ENCODE measurements at regions not wholly inside any gene's neighbourhood (a gene's known extent, or its start where the extent isn't known, plus 50 kb on each side); places are given as distances from the start of the nearest gene placed in this dataset.

DNA sequence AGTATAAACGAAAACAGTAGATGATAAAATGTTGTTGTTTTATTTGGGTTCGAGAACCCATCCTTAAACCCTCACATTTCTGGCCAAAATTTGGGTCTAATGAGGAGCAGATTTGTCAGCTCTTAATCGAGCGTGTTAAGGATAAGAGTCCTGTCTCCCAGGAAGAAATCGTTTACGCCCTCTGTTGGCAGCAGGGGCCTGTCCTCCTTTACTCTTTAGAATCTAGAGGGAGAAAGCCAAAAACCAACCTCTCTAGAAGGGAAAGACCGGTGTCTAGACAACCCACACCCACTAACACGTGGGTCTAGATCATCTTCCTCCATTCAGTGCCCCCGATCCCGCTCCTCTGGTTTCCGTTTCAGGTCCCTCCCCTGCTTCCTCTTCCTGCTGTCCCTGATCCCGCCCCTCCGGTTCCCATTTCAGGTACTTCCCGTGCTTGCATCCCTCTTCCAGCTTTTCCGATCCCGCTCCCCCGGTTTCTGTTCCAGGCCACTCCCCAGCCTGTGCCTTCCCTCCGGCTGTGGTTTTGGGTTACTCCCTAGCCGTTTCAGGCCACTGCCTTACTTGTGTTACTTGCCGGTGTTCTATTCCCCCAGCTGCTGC, 339.1 kb downstream of the PAPSS1 start:
- H3K4me3 ChIP-seq (ENCODE audit: low read depth, low read length) = no peak overlapping the region
- no peak for DNase-seq (ENCODE audit: low read depth)
- TF ChIP-seq, protein P1, sequence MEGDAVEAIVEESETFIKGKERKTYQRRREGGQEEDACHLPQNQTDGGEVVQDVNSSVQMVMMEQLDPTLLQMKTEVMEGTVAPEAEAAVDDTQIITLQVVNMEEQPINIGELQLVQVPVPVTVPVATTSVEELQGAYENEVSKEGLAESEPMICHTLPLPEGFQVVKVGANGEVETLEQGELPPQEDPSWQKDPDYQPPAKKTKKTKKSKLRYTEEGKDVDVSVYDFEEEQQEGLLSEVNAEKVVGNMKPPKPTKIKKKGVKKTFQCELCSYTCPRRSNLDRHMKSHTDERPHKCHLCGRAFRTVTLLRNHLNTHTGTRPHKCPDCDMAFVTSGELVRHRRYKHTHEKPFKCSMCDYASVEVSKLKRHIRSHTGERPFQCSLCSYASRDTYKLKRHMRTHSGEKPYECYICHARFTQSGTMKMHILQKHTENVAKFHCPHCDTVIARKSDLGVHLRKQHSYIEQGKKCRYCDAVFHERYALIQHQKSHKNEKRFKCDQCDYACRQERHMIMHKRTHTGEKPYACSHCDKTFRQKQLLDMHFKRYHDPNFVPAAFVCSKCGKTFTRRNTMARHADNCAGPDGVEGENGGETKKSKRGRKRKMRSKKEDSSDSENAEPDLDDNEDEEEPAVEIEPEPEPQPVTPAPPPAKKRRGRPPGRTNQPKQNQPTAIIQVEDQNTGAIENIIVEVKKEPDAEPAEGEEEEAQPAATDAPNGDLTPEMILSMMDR (IDR thresholded peaks at IDR 0.05; ENCODE audit: insufficient read depth, low read depth, low read length) = no peak

DNA sequence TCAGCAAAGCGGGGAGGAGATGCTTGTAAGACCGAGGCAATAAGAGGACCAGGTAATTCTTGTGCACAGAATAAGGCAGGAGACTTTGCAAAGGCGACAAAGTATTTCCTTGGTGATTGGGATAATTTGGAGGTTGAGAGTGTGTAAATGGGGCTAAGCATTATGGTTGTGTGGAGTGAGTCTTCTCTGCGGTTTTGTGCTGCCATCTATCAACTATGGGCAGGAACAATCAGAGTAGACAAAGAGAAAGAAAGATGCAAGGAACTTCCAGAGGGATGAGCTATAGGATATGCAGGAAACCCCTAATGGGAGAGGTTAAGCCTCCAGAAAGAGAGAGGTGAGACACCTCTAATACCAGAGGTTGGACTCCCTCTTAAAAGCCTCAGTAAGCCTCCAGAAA, 339.8 kb downstream of the PAPSS1 start:
- TF ChIP-seq, protein P1 (IDR thresholded peaks at IDR 0.05; ENCODE audit: insufficient read depth, low read depth, low read length) = no peak
- DNase-seq (ENCODE audit: low read depth) = no peak
- no peak overlapping the region for H3K4me3 ChIP-seq (ENCODE audit: low read depth, low read length)

DNA sequence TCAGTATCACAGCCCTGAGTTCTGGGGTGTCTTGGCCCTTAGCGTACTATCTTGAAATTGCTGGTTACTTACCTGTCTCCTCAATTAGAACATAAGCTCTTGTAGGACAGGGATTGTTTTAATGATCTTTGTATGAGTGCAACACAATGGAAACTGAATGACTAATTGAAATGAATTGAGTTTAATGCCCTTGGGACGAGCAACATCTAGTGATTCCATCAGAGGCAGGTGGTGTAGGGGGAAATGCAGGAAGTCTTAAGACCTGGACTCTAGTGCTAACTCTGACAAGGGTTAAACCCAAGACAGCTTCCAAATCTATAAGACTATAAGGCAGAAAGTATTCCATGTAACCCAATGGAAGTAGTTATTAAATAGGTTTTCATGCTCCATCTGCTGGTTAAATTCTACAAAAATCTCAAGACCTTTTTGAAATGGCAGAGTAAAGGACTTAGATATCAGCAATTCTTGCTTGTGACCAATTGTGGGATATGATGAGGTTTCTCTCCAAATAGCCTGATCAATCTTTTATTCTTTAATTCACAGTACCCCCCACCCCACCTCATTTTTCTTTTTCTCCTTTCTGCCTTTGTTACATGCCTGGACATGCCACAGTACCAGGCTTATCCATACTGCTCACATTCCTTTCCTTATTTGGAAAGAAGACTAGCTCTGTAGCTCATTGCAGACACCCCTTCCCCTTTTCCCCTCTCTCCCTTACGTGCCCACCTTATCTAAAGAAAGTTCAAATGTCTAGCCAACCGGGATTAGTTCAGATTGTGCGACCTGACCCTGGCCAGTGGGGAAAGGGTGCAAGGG, 340.8 kb downstream of the PAPSS1 start:
- DNase-seq (ENCODE audit: low read depth) = peak; percentile 37
- TF ChIP-seq, protein P1 (IDR thresholded peaks at IDR 0.05; ENCODE audit: insufficient read depth, low read depth, low read length) = no peak
- no peak overlapping the region for H3K4me3 ChIP-seq (ENCODE audit: low read depth, low read length)

DNA sequence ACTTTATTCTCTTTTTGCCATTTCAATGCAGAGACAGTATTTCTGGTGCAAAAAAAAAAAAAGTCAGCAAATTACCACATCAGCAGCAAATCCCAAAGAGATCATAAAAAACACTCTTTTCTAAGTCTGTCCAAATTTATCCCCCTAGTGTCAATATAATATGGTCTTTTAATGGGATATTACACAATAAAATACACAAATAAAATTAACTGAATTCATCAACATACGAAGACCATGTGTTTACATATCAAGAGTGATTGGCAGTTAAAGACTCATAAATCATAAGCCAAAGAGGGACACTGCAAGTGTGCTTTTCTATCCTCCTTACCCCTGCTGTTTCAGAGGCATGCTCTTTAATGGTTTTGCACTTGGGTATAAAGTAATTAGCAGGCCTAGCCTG, 340.2 kb upstream of the DKK2 start:
- TF ChIP-seq, protein P1 (IDR thresholded peaks at IDR 0.05; ENCODE audit: insufficient read depth, low read depth, low read length) = no peak
- no peak for DNase-seq (ENCODE audit: low read depth)
- no peak overlapping the region for H3K4me3 ChIP-seq (ENCODE audit: low read depth, low read length)

DNA sequence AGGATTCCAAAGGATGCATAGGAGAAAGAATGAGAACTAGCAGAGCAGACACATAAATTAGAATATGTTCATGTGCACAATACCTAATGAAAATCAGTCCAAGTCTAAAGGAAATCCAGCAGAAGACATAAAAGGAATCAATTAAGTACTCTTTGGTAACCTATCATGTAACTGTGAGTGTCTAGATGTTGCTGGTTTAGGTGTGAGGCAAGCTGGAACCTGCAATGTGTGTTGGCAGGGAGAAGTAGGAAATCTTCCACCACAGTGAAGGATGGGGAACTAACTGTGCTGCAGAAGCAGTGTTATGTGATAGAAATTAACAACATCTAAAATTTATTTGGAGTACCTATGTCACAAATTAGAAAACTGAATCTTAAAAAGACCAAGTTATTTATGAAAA, 330.8 kb upstream of the DKK2 start:
- H3K4me3 ChIP-seq (ENCODE audit: low read depth, low read length) = no peak overlapping the region
- TF ChIP-seq, protein P1 (IDR thresholded peaks at IDR 0.05; ENCODE audit: insufficient read depth, low read depth, low read length) = no peak

DNA sequence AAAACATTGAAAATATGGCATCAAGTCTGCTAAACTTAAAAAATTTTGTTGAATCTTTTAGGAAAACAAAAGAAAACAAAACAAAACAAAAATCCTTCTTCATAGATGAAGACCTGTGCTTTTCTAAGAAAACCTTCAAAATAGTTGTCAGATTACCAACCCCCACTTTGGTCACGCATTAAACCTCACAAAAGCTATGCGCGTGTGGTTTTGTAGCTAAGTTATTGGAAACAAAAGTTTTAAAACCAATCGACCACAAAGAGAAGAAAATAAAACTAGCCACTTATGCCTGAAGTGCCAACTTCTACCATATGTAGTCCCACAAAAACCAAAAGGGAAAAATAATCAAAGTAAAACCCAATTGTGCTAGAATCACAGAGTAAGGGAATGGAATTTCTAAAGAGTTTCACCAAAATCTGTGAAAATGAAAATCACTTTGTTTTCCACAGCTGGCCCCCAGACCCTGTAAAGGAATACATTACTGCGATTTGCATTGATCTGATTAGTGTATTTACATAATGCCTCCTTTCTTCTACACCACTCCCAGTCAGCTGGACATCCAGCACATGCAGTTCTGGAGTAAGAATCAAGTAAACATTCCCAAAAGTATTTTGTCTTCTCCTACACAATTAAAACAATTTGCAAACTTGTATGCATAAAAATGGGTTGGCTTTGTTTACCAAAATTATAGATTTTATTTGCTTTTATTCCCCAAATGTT, 330.1 kb upstream of the DKK2 start:
- TF ChIP-seq, protein P1 (IDR thresholded peaks at IDR 0.05; ENCODE audit: insufficient read depth, low read depth, low read length) = no peak
- DNase-seq (ENCODE audit: low read depth) = no peak
- no peak overlapping the region for H3K4me3 ChIP-seq (ENCODE audit: low read depth, low read length)

More for the DNA sequence above, 330.8 kb upstream of the DKK2 start:
- DNase-seq (ENCODE audit: low read depth) = no peak
